ENCODE measurements at regions not wholly inside any gene's neighbourhood (a gene's known extent, or its start where the extent isn't known, plus 50 kb on each side); places are given as distances from the start of the nearest gene placed in this dataset.

DNA sequence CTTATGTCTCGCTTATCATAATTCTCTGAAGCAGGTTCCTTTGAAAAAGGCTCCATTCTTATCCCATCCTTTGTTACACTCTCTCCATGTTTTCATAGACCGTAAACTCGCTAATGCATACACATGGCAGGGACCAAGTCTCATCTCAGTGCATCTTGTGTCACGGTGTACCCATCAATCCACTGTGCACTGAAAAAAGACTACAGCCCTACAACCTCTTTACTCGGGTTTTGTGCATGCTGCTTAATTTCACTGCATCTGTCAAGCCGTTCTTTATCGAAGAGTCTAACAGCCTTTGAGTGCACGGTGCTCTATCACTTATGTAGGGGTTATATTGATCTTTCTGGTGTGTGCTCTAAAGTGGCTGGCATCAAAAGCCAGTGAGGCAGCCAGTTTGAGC, 302.9 kb upstream of the ERBB4 start:
- DNase-seq: no peak
- intact Hi-C loops (cut with DNase I; ENCODE audit: low total_unique reads): no loop called here
- no peaks in the 10 kb centered on the region for H3K4me1 ChIP-seq

DNA sequence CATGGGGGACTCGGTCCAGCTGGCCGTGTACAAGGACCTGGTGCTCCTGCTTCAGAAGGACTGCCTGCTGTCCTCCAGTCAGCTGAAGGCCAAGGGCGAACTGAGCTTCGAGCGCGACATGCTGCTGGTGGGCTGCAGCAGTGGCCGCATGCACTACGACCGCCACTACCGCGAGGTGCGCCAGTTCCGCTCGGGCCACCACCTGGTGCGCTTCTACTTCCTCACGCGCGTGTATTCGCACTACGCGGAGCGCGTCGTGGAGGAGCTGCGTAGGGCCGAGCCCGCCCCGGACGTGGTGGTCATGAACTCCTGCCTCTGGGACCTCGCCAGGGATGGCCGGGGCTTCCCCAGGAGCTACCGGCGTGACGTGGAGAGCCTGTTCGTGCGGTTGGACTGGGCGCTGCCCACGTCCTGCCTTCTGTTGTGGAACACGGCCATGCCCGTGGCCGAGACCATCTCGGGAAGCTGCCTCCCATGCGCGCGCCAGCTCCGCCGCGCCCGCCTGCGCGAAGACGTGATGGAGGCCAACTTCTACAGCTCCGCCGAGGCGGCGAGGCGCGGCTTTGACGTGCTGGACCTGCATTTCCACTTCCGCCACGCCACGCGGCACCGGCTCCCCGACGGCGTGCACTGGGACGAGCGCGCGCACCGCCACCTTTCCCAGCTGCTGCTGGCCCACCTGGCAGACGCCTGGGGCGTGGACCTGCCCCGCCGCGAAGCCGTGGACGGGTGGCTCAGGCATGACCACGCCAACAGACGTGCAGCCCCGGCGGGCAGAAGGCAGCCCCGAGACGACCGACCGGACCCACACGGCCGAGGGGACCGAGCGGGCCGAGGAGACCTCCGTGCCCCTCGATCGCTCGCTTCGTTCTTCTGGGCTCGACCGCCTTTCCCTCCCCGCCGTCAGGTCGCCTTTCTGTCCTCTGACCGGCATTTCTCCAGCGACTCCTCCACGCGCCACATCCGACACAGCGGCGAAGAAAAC, 293.9 kb upstream of the ERBB4 start:
- Histone ChIP-seq H3K9me3 (peaks cover 0 to 4% of the 10 kb centered on the region in 2 donors), H3K4me1 (no peaks in the 10 kb centered on the region), H3K27ac (no peak overlapping the region), H3K27me3 (no peaks in the 10 kb centered on the region), H3K36me3 (no peaks in the 10 kb centered on the region), H3K4me3 (no peak overlapping the region)
- no peak for TF ChIP-seq POLR2A (IDR thresholded peaks at IDR 0.05)
- TF ChIP-seq, protein P1, sequence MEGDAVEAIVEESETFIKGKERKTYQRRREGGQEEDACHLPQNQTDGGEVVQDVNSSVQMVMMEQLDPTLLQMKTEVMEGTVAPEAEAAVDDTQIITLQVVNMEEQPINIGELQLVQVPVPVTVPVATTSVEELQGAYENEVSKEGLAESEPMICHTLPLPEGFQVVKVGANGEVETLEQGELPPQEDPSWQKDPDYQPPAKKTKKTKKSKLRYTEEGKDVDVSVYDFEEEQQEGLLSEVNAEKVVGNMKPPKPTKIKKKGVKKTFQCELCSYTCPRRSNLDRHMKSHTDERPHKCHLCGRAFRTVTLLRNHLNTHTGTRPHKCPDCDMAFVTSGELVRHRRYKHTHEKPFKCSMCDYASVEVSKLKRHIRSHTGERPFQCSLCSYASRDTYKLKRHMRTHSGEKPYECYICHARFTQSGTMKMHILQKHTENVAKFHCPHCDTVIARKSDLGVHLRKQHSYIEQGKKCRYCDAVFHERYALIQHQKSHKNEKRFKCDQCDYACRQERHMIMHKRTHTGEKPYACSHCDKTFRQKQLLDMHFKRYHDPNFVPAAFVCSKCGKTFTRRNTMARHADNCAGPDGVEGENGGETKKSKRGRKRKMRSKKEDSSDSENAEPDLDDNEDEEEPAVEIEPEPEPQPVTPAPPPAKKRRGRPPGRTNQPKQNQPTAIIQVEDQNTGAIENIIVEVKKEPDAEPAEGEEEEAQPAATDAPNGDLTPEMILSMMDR (IDR thresholded peaks at IDR 0.05): no peak
- peak in 1 of 2 donors; percentile 13 for DNase-seq
- intact Hi-C loops (cut with DNase I; ENCODE audit: low total_unique reads): no loop called here

More for the DNA sequence above, 302.9 kb upstream of the ERBB4 start:
- no peak overlapping the region for H3K27ac ChIP-seq
- no peaks in the 10 kb centered on the region for H3K9me3 ChIP-seq
- no peak overlapping the region for H3K4me3 ChIP-seq
- no peak for TF ChIP-seq POLR2A (IDR thresholded peaks at IDR 0.05)
- TF ChIP-seq, protein P1 (IDR thresholded peaks at IDR 0.05): no peak
- no peaks in the 10 kb centered on the region for H3K36me3 ChIP-seq
- H3K27me3 ChIP-seq: no peaks in the 10 kb centered on the region

DNA sequence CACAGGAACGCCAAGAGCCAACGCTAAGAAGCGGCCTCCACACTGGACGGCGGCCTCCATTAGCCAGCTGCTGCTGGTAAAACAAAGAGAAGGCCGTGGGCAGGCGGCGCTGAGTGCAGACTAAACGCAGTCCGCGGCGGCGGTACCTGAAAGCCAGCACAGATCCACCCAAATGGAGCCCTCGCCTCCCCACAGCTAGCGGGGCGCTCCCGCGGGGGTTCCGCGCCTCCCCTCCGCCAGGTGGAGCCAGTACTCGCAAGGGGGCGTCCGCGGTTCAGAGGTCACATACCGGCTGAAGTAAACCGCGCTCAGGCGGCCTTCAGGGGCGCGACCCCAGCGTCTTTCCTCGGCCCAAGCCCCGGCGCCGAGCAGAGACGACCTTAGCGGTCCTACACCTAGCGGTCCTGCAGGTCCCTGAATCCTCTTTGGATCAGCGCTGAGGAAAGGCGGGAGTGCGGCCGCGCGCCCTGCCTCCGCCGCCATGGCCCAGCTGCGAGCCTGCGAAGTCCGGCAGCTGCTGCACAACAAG, 293.1 kb upstream of the ERBB4 start:
- Histone ChIP-seq H3K36me3 (no peaks in the 10 kb centered on the region), H3K27ac (no peak overlapping the region), H3K4me1 (no peaks in the 10 kb centered on the region), H3K27me3 (no peaks in the 10 kb centered on the region), H3K4me3 (no peak overlapping the region), H3K9me3 (peaks cover 0 to 4% of the 10 kb centered on the region in 2 donors)
- intact Hi-C loops (cut with DNase I; ENCODE audit: low total_unique reads): no loop called here
- TF ChIP-seq, protein P1 (IDR thresholded peaks at IDR 0.05): no peak
- no peak for TF ChIP-seq POLR2A (IDR thresholded peaks at IDR 0.05)
- peak in 1 of 2 donors; percentile 10 for DNase-seq

DNA sequence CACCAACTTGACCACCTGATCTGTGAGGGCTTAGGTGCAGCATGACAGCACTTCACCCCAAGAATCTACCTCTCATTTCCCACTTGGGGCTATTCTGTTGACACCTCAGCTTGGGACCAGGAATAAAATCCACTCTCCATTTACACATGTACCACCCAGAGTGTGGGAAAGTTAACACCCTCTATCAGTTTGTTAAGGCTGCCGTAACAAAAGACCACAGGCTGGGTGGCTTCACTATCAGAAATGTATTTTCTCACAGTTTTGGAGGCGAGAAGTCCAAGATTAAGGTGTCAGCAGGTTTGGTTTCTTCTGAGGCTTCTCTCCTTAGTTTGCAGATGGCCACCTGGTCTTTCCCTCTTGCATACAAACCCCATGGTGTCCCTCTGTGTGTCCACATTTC, 277.7 kb upstream of the ERBB4 start:
- no peak for DNase-seq
- Histone ChIP-seq H3K36me3 (no peaks in the 10 kb centered on the region), H3K4me1 (no peaks in the 10 kb centered on the region), H3K4me3 (no peak overlapping the region), H3K27ac (no peak overlapping the region), H3K9me3 (no peaks in the 10 kb centered on the region), H3K27me3 (no peaks in the 10 kb centered on the region)
- intact Hi-C loops (cut with DNase I; ENCODE audit: low total_unique reads): no loop called here
- no peak for TF ChIP-seq POLR2A (IDR thresholded peaks at IDR 0.05)
- TF ChIP-seq, protein P1 (IDR thresholded peaks at IDR 0.05): no peak

DNA sequence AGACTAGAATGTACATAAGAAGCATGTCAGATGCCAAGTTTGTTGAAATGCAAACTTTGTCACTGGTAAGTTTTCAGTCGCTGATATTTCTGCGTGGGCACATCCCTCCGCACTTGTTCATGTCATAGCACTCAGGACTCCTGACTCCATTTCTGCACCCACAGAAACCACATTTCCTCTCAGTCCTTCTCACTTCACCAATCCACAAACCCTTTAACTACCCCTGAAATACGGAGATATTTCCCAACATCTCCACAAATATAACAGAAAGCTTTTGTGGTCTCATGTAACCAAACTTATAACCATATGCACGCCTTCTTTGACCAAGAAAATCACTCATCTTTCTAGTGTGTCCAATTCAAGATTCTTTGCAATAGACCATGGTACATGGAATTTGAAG, 276.9 kb upstream of the ERBB4 start:
- Histone ChIP-seq H3K27ac (no peak overlapping the region), H3K4me1 (no peaks in the 10 kb centered on the region), H3K36me3 (no peaks in the 10 kb centered on the region), H3K9me3 (no peaks in the 10 kb centered on the region), H3K4me3 (no peak overlapping the region), H3K27me3 (no peaks in the 10 kb centered on the region)
- TF ChIP-seq, protein P1 (IDR thresholded peaks at IDR 0.05): no peak
- TF ChIP-seq POLR2A (IDR thresholded peaks at IDR 0.05): no peak
- DNase-seq: no peak
- intact Hi-C loops (cut with DNase I; ENCODE audit: low total_unique reads): no loop called here
